ENCODE measurements at regions not wholly inside any gene's neighbourhood (a gene's known extent, or its start where the extent isn't known, plus 50 kb on each side); places are given as distances from the start of the nearest gene placed in this dataset.

DNA sequence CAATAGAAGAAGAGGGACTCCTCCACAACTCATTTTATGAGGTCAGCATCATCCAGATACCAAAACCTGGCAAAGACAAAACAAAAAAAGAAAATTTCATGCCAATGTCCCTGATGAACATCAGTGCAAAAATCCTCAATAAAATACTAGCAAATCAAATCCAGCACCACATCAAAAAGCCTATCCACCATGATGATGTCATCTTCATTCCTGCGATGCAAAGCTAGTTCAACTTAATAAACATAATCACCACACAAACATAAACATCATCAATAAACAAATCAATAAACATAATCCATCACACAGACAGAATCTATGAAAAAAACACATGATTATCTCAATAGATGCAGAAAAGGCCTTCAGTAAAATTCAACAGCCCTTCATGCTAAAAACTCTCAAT lies 342.1 kb downstream of the RSL24D1 start:
- FAIRE-seq (no peak), DNase-seq (ENCODE audit: insufficient read length, low spot score) (no peak)

- FAIRE-seq (no peak), DNase-seq (ENCODE audit: insufficient read length, low spot score) (no peak)
Measured at GRCh38 chr15:54850101-54850500, 346.6 kb downstream of the RSL24D1 start.

GRCh38 chr15:54843006-54843405 lies 353.7 kb downstream of the RSL24D1 start:
- no peak for DNase-seq (ENCODE audit: insufficient read length, low spot score)
- FAIRE-seq = no peak

- FAIRE-seq (no peak), DNase-seq (ENCODE audit: insufficient read length, low spot score) (no peak)
Measured at GRCh38 chr15:54841701-54842305, 354.9 kb downstream of the RSL24D1 start.

- no peak for DNase-seq (ENCODE audit: insufficient read length, low spot score)
- FAIRE-seq = no peak
Measured at GRCh38 chr15:54840621-54841398, 355.9 kb downstream of the RSL24D1 start.

GRCh38 chr15:54839379-54839778 lies 357.4 kb downstream of the RSL24D1 start:
- no peak for FAIRE-seq
- DNase-seq (ENCODE audit: insufficient read length, low spot score) = no peak

- DNase-seq (ENCODE audit: insufficient read length, low spot score) = no peak
- FAIRE-seq = no peak
Measured at GRCh38 chr15:54836052-54836795, 360.5 kb downstream of the RSL24D1 start.

DNA sequence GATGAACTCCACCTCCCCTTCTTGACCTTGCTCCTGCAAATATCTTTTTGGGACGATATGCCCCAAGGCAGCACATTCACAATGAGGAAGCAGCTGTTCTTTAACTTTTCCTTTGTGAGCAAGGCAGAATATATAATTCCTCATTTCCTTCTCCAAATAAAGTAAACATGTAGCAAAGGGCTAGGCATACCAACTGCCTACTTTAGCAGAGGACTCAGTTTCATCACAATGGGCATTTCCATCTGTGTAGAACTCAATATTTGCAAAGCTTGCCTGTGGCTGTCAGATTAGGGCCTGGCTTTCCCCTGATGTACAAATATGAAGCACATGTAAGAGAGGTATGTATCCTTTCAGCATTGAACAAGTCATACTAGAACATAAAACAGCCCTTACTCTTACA lies 366.9 kb downstream of the RSL24D1 start:
- FAIRE-seq (no peak), DNase-seq (ENCODE audit: insufficient read length, low spot score) (no peak)

GRCh38 chr15:54820811-54821210 lies 375.9 kb downstream of the RSL24D1 start:
- DNase-seq (ENCODE audit: insufficient read length, low spot score) = no peak
- no peak for FAIRE-seq

DNA sequence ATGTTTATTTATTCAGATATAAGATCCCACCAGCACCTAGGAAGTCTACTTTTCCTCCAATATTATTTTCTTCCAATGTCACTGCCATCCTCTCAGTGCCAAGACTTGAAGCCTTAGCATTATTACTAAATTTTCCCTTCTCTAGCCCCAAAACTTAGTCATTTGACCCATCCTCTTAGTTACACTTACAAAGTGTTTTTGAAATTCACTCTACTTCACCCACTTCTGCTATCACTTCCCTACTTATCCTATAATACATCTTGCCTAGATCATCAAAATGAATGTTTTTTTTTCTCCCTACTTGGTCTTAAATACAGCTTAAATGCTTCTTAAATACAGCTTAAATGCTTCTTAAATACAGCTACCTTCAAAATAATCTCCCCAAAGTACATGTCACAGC lies 376.6 kb downstream of the RSL24D1 start:
- no peak for FAIRE-seq
- no peak for DNase-seq (ENCODE audit: insufficient read length, low spot score)

DNA sequence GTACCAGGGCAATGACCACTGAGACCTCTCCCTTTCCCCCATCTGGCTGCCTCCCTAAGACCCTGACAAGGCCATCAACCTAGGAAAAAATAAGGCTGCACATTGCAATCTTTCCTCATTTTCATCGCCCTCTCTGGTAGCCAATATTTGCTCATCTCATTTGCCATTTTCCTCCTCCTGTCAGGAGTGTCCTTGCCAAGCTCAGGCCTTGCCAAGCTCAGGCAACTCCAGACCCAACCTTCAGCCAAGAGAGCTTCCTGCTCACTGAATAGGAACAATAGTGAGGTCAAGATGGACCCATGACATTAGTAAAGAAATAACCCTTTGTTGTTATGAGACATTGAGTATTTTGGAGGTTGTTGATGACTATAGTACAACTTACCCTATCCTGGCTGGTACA lies 380.3 kb downstream of the RSL24D1 start:
- FAIRE-seq = no peak
- no peak for DNase-seq (ENCODE audit: insufficient read length, low spot score)

DNA sequence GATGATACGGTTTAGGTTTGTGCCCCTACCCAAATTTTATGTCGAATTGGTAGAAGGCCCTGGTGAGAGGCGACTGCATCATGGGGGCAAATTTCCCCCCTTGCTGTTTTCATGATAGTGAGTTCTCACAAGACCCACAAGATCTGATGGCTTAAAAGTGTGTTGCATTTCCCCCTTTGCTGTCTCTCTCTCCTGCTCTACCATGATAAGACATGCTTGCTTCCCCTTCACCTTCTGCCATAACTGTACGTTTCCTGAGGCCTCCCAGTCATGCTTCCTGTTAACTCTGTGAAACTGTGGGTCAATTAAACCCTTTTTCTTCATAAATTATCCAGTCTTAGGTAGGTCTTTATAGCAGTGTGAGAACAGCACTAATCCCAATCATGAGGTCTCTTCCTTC lies 381.2 kb downstream of the RSL24D1 start:
- FAIRE-seq (no peak), DNase-seq (ENCODE audit: insufficient read length, low spot score) (no peak)

DNA sequence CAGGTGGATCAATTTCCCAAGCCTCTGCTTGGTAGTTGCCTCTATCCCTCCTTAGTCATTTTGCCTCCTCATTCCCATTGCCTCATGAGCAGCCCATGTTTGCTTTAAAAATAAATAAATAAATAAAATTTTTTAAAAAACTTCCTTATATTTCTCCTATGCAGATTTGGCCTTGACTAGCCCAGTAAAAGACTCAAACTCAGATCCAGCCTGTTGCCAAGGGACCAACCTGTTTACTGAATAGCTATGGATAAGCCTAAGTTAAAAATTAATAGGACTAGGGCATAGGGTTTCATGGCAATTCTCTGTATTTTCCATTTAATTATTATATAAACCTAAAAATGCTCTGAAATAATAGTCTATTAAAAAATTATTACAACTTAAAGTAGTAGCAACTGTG lies 384.4 kb downstream of the RSL24D1 start:
- DNase-seq (ENCODE audit: insufficient read length, low spot score) (no peak), FAIRE-seq (no peak)

DNA sequence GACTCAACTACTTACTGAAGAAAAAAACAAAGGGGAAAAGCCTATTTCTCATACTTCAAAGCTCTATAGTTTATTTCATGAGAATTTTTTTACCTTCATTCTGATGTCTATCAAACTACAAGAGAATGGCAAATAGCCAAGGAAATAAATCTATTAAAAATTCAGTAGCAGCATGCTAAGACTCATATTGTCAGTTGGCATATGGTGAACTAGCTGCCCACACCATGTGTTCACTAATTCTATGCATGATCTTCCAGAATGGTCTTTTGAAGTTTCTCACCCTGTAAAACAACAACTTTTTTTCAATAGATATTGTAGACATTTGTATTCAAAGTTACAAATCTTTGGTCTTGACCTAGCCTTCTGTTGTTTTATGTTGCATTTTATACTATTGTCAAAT lies 386.2 kb downstream of the RSL24D1 start:
- DNase-seq (ENCODE audit: insufficient read length, low spot score) = no peak
- no peak for FAIRE-seq

DNA sequence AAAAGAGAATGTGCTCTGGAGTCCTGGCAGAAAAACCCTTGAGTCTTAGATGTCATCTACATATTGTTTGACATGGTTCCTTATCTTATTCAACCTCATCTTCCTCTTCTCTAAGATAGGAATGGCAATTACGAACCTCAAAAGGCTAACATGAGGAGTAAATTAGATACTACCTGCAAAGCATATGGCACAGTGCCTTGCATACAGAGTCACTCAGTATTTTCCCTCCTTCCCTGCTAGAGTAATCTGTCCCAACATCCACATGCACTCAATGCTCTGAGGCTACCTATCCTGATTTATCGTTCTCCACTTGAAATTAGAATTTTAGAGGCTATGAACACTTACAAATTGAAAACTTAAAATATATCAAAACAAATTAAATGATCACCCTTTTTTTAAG lies 386.7 kb downstream of the RSL24D1 start:
- DNase-seq (ENCODE audit: insufficient read length, low spot score) (no peak), FAIRE-seq (no peak)

DNA sequence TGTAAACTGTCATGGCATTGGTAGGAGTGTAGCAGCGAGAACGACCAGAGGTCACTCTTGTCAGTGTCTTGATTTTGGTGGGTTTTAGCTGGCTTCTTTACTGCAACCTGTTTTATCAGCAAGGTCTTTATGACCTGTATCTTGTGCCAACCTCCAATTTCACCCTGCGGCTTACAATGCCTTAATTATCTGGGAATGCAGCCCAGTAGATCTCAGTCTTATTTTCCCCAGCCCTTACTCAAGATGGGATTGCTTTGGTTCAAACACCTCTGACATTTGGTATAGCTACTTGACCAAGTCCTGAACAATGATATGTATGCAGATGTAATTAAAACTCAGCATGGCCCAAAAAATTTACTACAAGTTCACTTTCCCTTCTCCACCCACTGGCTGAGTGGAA lies 388.4 kb downstream of the RSL24D1 start:
- no peak for DNase-seq (ENCODE audit: insufficient read length, low spot score)
- FAIRE-seq = no peak

GRCh38 chr15:54803987-54804386 lies 392.8 kb downstream of the RSL24D1 start:
- FAIRE-seq (no peak), DNase-seq (ENCODE audit: insufficient read length, low spot score) (no peak)

GRCh38 chr15:54803134-54803808 lies 393.5 kb downstream of the RSL24D1 start:
- no peak for FAIRE-seq
- DNase-seq (ENCODE audit: insufficient read length, low spot score) = no peak

DNA sequence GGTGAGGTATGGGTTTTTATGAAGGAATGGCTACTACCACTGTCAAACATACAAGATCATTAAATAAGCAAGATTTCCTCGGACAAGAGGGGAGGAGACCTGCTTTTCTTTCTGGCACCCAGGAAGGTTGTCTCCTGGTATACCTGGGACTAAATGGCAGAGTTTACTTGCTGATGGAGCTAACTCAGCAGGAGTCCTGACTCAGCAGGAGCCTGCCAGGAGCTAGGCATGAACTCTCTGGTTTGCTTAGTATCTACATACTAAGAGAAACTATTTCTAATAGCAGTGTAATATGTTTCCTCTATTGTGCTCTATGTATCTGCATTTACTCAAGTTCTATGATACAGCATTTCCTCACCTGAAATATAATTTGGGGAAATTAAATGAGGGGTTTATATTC lies 404.2 kb downstream of the RSL24D1 start:
- no peak for FAIRE-seq
- DNase-seq (ENCODE audit: insufficient read length, low spot score) = no peak

GRCh38 chr15:54790693-54791092 lies 406.0 kb downstream of the RSL24D1 start:
- DNase-seq (ENCODE audit: insufficient read length, low spot score) = no peak
- no peak for FAIRE-seq

GRCh38 chr15:54789376-54789775 lies 407.4 kb downstream of the RSL24D1 start:
- no peak for DNase-seq (ENCODE audit: insufficient read length, low spot score)
- FAIRE-seq = no peak

Measured in GM19239 (cell line).